ENCODE measurements at regions not wholly inside any gene's neighbourhood (a gene's known extent, or its start where the extent isn't known, plus 50 kb on each side); places are given as distances from the start of the nearest gene placed in this dataset.

DNA sequence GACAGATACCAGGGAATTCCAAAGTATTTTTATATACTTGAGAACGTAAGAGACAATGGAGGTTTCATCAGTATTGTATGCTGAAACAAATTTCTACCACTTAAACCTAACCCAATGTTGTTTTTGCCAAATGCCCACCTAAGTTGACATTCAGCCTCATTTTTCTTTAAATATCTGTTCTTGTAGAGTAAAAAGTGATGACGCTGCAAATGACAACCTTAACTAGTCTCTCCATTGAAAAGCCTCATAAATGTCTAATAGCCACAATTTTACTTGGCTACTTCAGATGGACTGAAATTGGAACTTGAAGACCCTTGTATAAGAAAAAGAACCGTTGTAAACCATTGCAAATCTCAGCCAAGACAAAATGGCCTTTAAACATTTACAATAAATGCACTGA, 176.9 kb downstream of the CRPPA start:
- no peak overlapping the region for H3K4me3 ChIP-seq (replicated peaks; ENCODE audit: low read depth, low read length)
- TF ChIP-seq, protein P1, sequence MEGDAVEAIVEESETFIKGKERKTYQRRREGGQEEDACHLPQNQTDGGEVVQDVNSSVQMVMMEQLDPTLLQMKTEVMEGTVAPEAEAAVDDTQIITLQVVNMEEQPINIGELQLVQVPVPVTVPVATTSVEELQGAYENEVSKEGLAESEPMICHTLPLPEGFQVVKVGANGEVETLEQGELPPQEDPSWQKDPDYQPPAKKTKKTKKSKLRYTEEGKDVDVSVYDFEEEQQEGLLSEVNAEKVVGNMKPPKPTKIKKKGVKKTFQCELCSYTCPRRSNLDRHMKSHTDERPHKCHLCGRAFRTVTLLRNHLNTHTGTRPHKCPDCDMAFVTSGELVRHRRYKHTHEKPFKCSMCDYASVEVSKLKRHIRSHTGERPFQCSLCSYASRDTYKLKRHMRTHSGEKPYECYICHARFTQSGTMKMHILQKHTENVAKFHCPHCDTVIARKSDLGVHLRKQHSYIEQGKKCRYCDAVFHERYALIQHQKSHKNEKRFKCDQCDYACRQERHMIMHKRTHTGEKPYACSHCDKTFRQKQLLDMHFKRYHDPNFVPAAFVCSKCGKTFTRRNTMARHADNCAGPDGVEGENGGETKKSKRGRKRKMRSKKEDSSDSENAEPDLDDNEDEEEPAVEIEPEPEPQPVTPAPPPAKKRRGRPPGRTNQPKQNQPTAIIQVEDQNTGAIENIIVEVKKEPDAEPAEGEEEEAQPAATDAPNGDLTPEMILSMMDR (IDR thresholded peaks at IDR 0.05; ENCODE audit: low read depth, low read length, missing control alignments): no peak
- DNase-seq (ENCODE audit: extremely low read depth, low read depth): no peak

DNA sequence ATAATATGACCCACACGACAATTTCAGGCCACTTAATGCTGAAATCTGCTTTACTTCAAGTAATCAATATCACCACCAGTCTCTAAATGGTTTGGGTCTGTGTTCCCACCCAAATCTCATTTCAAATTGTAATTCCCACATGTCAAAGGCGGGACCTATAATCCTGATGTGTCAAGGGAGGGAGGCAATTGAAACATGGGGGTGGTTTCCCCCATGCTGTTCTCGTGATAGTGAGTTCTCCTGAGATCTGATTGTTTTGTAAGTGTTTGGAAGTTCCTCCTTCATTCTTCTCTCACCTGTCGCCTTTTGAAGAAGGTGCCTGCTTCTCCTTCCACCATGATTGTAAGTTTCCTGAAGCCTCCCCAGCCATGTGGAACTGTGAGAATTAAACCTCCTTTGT, 178.4 kb downstream of the CRPPA start:
- no peak overlapping the region for H3K4me3 ChIP-seq (replicated peaks; ENCODE audit: low read depth, low read length)
- DNase-seq (ENCODE audit: extremely low read depth, low read depth): no peak
- TF ChIP-seq, protein P1 (IDR thresholded peaks at IDR 0.05; ENCODE audit: low read depth, low read length, missing control alignments): no peak

DNA sequence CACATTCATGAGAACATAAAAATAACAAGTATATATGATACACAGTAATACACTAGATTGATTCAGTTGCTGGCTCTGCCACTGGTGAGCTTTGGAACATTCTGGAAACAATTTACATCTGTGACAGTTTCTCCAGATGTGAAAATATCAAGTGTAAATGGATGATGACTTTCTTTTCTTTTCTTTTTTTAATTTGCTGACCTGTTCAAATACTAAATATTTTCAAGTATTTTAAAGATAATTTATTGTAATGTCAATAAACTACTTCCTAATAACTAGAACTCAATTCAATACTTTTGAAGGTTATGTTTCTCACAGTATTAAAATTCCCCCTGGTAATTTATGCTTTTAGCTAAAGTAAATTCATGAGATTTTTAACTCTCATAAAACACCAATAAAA, 180.3 kb downstream of the CRPPA start:
- TF ChIP-seq, protein P1 (IDR thresholded peaks at IDR 0.05; ENCODE audit: low read depth, low read length, missing control alignments): no peak
- DNase-seq (ENCODE audit: extremely low read depth, low read depth): no peak
- no peak overlapping the region for H3K4me3 ChIP-seq (replicated peaks; ENCODE audit: low read depth, low read length)

DNA sequence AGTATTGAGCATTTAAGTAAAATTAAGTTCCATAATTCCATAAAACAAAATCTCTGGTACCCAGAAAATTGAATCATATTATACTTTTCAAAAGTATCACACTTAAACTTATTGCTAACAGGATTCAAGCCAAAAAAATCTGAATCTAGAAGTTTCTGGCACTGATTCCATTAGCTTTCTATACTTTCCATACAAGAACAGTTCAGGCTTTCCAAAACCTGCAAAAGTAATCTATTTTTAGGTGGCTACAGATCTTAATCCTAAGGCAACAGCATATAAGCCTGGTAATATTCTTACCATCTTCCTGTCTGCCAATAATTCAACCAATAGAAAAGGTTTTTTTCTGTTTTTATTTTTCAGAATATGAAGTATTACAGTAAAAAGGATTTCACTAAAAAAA, 185.0 kb downstream of the CRPPA start:
- no peak overlapping the region for H3K4me3 ChIP-seq (replicated peaks; ENCODE audit: low read depth, low read length)
- no peak for DNase-seq (ENCODE audit: extremely low read depth, low read depth)
- TF ChIP-seq, protein P1 (IDR thresholded peaks at IDR 0.05; ENCODE audit: low read depth, low read length, missing control alignments): no peak

DNA sequence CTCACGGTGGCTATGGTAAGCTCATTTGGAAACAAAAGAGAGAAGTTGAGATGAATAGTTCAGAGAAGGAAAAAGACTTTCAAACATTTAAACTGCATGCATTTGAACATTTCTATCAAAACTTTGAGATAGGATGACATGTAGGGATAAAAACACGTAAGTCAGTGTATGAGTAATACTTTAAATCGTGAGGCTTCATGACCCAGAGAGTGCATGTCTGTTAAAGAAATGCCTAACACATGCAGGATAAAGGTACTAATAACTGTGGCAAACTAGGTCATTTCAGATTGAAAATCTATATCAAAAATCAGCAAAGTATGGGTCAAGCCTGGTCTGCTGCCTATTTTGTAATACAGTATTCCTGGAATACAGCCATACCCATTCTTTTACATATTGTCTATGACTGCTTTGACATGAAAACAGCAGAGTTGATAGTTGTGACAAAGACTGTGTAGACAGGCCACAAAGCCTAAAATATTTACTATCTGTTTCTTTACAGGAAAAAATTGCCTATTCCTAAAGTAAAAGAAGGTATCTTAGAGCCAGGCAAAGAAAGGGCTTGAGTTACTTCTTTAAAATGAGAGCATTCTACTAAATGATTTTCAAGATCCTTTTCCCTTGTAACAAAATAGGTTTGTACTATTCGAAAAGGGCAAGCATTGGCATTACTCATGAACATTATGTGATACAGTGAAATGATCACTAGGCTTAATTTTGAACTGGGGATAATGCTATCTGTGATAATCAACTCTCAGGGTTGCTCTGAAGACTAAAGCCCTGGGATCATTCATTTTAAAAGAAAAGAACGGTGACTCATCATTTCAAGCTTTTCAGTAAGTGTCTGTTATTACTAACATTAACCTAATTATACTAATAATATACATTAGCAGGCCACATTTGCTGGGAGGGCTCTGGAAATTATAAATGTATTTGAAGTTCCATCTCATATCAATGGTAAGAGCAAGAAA, 185.9 kb downstream of the CRPPA start:
- DNase-seq (ENCODE audit: extremely low read depth, low read depth): no peak
- H3K4me3 ChIP-seq (replicated peaks; ENCODE audit: low read depth, low read length): no peak overlapping the region
- TF ChIP-seq, protein P1 (IDR thresholded peaks at IDR 0.05; ENCODE audit: low read depth, low read length, missing control alignments): no peak

DNA sequence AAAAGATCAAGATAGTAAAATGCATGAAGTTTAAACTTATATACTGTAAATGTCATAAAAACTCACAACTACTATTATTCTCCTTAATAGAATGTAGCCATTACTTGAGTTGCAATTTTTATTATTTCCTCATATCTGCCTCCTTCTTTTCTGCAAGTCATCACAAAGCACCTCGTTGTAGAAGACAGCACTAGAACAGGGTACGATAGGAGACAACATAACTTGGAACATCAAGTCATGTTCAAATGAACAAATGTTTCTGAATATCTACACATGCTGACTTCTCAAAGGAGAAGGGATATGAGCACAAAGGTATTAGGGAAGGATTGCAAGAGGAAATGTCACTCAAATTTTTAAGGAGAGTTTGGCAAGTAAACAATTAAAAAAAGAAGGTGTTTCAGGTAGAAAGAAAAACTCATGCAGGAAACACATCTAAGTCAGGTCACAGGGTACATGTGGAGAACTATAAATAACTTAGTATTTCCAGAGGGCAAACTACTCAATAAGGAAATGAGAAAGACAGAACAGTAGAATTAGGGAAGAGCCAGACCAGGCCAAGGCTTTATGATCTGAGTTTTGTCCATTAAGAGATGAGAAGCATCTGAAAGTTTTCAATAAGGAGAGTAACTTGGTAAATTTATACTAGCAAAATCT, 186.7 kb downstream of the CRPPA start:
- TF ChIP-seq, protein P1 (IDR thresholded peaks at IDR 0.05; ENCODE audit: low read depth, low read length, missing control alignments): no peak

More for the DNA sequence above, 186.7 kb downstream of the CRPPA start:
- no peak for DNase-seq (ENCODE audit: extremely low read depth, low read depth)
- no peak overlapping the region for H3K4me3 ChIP-seq (replicated peaks; ENCODE audit: low read depth, low read length)

Data from HFF-Myc (cell line).